ENCODE measurements at regions not wholly inside any gene's neighbourhood (a gene's known extent, or its start where the extent isn't known, plus 50 kb on each side); places are given as distances from the start of the nearest gene placed in this dataset.

DNA sequence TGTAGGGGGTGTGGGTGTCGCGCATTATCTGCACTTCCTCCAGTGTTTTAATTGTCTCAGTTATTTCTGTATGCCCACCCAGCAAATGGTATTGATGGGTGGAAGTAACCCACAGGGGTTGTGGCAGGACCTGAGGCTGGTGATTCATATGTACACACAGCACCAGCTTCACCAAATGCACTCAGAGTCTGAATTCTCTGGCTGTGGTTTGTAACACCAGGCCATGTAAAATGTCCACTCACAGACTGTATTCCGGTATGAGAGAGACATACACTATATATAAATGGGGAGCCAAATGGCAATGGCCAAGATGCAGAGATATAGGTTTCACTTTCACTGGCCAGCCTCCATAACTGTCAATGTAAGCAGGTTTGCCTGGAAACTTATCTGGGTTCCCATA lies 76.3 kb upstream of the FBXL4 start:
- FAIRE-seq (no peak), DNase-seq (ENCODE audit: low read depth) (no peak)
- TF ChIP-seq, protein P1, sequence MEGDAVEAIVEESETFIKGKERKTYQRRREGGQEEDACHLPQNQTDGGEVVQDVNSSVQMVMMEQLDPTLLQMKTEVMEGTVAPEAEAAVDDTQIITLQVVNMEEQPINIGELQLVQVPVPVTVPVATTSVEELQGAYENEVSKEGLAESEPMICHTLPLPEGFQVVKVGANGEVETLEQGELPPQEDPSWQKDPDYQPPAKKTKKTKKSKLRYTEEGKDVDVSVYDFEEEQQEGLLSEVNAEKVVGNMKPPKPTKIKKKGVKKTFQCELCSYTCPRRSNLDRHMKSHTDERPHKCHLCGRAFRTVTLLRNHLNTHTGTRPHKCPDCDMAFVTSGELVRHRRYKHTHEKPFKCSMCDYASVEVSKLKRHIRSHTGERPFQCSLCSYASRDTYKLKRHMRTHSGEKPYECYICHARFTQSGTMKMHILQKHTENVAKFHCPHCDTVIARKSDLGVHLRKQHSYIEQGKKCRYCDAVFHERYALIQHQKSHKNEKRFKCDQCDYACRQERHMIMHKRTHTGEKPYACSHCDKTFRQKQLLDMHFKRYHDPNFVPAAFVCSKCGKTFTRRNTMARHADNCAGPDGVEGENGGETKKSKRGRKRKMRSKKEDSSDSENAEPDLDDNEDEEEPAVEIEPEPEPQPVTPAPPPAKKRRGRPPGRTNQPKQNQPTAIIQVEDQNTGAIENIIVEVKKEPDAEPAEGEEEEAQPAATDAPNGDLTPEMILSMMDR (IDR thresholded peaks at IDR 0.05; ENCODE audit: insufficient read depth, low read length, severe bottlenecking) = no peak
- H3K4me3 ChIP-seq (ENCODE audit: low read depth, low read length) = no peak overlapping the region
- no peaks in the 10 kb centered on the region for H3K36me3 ChIP-seq (ENCODE audit: control insufficient read depth, insufficient read depth, low read length)
- H3K27me3 ChIP-seq (ENCODE audit: control insufficient read depth, insufficient read depth, low read length) = no peaks in the 10 kb centered on the region

GRCh38 chr6:99022039-99022609 lies 74.4 kb upstream of the FBXL4 start:
- Histone ChIP-seq H3K27me3 (ENCODE audit: control insufficient read depth, insufficient read depth, low read length) (no peaks in the 10 kb centered on the region), H3K4me3 (ENCODE audit: low read depth, low read length) (no peak overlapping the region), H3K36me3 (ENCODE audit: control insufficient read depth, insufficient read depth, low read length) (no peaks in the 10 kb centered on the region)
- TF ChIP-seq, protein P1 (IDR thresholded peaks at IDR 0.05; ENCODE audit: insufficient read depth, low read length, severe bottlenecking) = no peak
- DNase-seq (ENCODE audit: low read depth) (no peak), FAIRE-seq (no peak)

- DNase-seq (ENCODE audit: low read depth) = peak; percentile 75
- TF ChIP-seq, protein P1 (IDR thresholded peaks at IDR 0.05; ENCODE audit: insufficient read depth, low read length, severe bottlenecking) = no peak
- H3K4me3 ChIP-seq (ENCODE audit: low read depth, low read length) = no peak overlapping the region
- no peaks in the 10 kb centered on the region for H3K36me3 ChIP-seq (ENCODE audit: control insufficient read depth, insufficient read depth, low read length)
- FAIRE-seq = no peak
- H3K27me3 ChIP-seq (ENCODE audit: control insufficient read depth, insufficient read depth, low read length) = no peaks in the 10 kb centered on the region
Observed at GRCh38 chr6:99019381-99019780, 71.6 kb upstream of the FBXL4 start.

DNA sequence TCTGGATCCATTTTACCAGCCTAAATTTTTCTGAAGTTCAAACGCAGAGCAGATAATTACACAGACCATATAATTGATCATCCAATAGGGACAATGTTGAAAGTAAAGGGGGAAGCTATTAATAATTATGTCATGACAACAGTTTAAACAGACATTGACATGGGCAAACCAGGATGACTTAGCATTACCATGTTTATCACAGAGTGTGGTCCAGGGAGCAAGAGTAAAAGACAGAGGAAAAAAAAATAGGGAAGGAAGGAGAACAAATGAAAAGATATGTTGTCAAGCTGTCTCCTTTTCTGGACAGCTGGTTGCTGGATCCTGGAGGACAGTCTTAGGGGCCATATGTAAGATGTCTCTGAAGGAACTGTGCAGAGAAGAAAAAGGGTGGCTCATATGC lies 69.4 kb upstream of the FBXL4 start:
- Histone ChIP-seq H3K36me3 (ENCODE audit: control insufficient read depth, insufficient read depth, low read length) (no peaks in the 10 kb centered on the region), H3K27me3 (ENCODE audit: control insufficient read depth, insufficient read depth, low read length) (no peaks in the 10 kb centered on the region), H3K4me3 (ENCODE audit: low read depth, low read length) (no peak overlapping the region)
- FAIRE-seq (no peak), DNase-seq (ENCODE audit: low read depth) (no peak)
- TF ChIP-seq, protein P1 (IDR thresholded peaks at IDR 0.05; ENCODE audit: insufficient read depth, low read length, severe bottlenecking) = no peak

- TF ChIP-seq, protein P1 (IDR thresholded peaks at IDR 0.05; ENCODE audit: insufficient read depth, low read length, severe bottlenecking) = no peak
- no peaks in the 10 kb centered on the region for H3K27me3 ChIP-seq (ENCODE audit: control insufficient read depth, insufficient read depth, low read length)
- DNase-seq (ENCODE audit: low read depth) = peak; percentile 35
- FAIRE-seq = no peak
- no peak overlapping the region for H3K4me3 ChIP-seq (ENCODE audit: low read depth, low read length)
- H3K36me3 ChIP-seq (ENCODE audit: control insufficient read depth, insufficient read depth, low read length) = no peaks in the 10 kb centered on the region
Observed at GRCh38 chr6:99016355-99016754, 68.6 kb upstream of the FBXL4 start.

- Histone ChIP-seq H3K36me3 (ENCODE audit: control insufficient read depth, insufficient read depth, low read length) (no peaks in the 10 kb centered on the region), H3K4me3 (ENCODE audit: low read depth, low read length) (no peak overlapping the region), H3K27me3 (ENCODE audit: control insufficient read depth, insufficient read depth, low read length) (no peaks in the 10 kb centered on the region)
- FAIRE-seq (no peak), DNase-seq (ENCODE audit: low read depth) (no peak)
- TF ChIP-seq, protein P1 (IDR thresholded peaks at IDR 0.05; ENCODE audit: insufficient read depth, low read length, severe bottlenecking) = no peak
Observed at GRCh38 chr6:99014061-99014460, 66.3 kb upstream of the FBXL4 start.
